ENCODE measurements at regions not wholly inside any gene's neighbourhood (a gene's known extent, or its start where the extent isn't known, plus 50 kb on each side); places are given as distances from the start of the nearest gene placed in this dataset.

DNA sequence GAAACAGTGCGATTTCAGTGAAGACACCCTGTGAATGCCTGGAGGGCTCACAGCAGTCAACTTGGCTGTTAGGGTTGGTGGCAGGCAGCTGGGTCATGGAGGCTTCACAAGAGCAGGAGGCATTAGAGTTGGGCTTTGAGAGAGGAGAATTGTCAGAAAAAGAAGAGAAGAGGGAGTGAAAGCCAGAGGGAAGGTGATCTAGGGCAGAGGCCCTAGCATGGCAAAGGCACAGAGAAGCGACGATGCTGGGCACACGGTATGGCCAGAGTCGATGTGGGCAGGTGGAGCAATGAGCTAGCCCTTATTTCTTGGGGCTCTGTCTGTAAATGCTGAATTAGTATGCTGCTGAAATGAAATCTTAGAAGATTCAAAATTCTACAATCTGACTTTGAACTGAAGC is 52.6 kb upstream of the OLFM4 start:
- H3K4me2 ChIP-seq (ENCODE audit: low read depth, low read length) = no peak overlapping the region
- FAIRE-seq (no peak), DNase-seq (ENCODE audit: low spot score) (no peak), ATAC-seq (no peak)
- no peak overlapping the region for H3K9ac ChIP-seq (ENCODE audit: insufficient read depth, low read depth, low read length)
- CTCF ChIA-PET (ENCODE audit: low intra/inter-chr PET ratio, low total read pairs) = no interaction called here
- POLR2A ChIA-PET = no interaction called here
- intact Hi-C loops (cut with micrococcal nuclease; ENCODE audit: unreplicated experiment) (no loop called here), in situ Hi-C loops (cut with HindIII; ENCODE audit: extremely low pct_ligation_motif_present, low pct_unique_long_range_greater_than_20kb) (no loop called here)
- H2AFZ ChIP-seq (ENCODE audit: low read length) = no peak overlapping the region
- no peaks in the 10 kb centered on the region for H3K4me1 ChIP-seq (ENCODE audit: insufficient read depth, low read length)
- no peaks in the 10 kb centered on the region for H3K27me3 ChIP-seq (ENCODE audit: control insufficient read depth in 1 of 2, insufficient read depth in 2 of 2, low read length in 2 of 2)
- H3K36me3 ChIP-seq (replicated peaks in 1 of 2; ENCODE audit: control insufficient read depth in 1 of 2, insufficient read depth in 2 of 2, low read length in 2 of 2) = no peaks in the 10 kb centered on the region
- no peaks in the 10 kb centered on the region for H3K79me2 ChIP-seq (ENCODE audit: insufficient read depth, low read length)
- no peak overlapping the region for H3K4me3 ChIP-seq (replicated peaks in 1 of 3; ENCODE audit: insufficient read depth in 1 of 3, low read depth in 2 of 3, low read length in 3 of 3)
- H4K20me1 ChIP-seq (ENCODE audit: insufficient read depth, low read length) = no peaks in the 10 kb centered on the region
- no peaks in the 10 kb centered on the region for H3K9me3 ChIP-seq (ENCODE audit: low read length)
- no TSS peak for BruUV-seq (replicated peaks)
- 25% methylated on average over 5 of the region's 5 CpGs for WGBS (ENCODE audit: low lambda C conversion rate)
- no peak overlapping the region for H3K27ac ChIP-seq (ENCODE audit: extremely low read length, insufficient read depth, low read length)
- no peak for TF ChIP-seq CBX2 (IDR thresholded peaks at IDR 0.05; ENCODE audit: low read depth, low read length)
- TF ChIP-seq CBX2 (CRISPR knock-in tag; IDR thresholded peaks at IDR 0.05; ENCODE audit: low read depth) = no peak
- no peak for TF ChIP-seq CHD2 (IDR thresholded peaks at IDR 0.05; ENCODE audit: low read depth, low read length)
- no peak for TF ChIP-seq ZNF33B (CRISPR knock-in tag; IDR thresholded peaks at IDR 0.05)
- TF ChIP-seq ZSCAN31 (CRISPR knock-in tag; IDR thresholded peaks at IDR 0.05; ENCODE audit: low read depth) = no peak
- TF ChIP-seq, protein P1, sequence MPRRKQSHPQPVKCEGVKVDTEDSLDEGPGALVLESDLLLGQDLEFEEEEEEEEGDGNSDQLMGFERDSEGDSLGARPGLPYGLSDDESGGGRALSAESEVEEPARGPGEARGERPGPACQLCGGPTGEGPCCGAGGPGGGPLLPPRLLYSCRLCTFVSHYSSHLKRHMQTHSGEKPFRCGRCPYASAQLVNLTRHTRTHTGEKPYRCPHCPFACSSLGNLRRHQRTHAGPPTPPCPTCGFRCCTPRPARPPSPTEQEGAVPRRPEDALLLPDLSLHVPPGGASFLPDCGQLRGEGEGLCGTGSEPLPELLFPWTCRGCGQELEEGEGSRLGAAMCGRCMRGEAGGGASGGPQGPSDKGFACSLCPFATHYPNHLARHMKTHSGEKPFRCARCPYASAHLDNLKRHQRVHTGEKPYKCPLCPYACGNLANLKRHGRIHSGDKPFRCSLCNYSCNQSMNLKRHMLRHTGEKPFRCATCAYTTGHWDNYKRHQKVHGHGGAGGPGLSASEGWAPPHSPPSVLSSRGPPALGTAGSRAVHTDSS (CRISPR knock-in tag; conservative IDR thresholded peaks at IDR 0.05) = no peak
- TF ChIP-seq ZNF737 (CRISPR knock-in tag; IDR thresholded peaks at IDR 0.05; ENCODE audit: borderline replicate concordance) = no peak
- no peak for TF ChIP-seq TOPORS (CRISPR knock-in tag; IDR thresholded peaks at IDR 0.05)
- no peak for TF ChIP-seq ZFY (CRISPR knock-in tag; IDR thresholded peaks at IDR 0.05)
- TF ChIP-seq HOXA5 (CRISPR knock-in tag; IDR thresholded peaks at IDR 0.05) = no peak
- TF ChIP-seq, protein P2, sequence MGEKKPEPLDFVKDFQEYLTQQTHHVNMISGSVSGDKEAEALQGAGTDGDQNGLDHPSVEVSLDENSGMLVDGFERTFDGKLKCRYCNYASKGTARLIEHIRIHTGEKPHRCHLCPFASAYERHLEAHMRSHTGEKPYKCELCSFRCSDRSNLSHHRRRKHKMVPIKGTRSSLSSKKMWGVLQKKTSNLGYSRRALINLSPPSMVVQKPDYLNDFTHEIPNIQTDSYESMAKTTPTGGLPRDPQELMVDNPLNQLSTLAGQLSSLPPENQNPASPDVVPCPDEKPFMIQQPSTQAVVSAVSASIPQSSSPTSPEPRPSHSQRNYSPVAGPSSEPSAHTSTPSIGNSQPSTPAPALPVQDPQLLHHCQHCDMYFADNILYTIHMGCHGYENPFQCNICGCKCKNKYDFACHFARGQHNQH (CRISPR knock-in tag; IDR thresholded peaks at IDR 0.05) = no peak
- TF ChIP-seq ZNF350 (CRISPR knock-in tag; IDR thresholded peaks at IDR 0.05; ENCODE audit: borderline replicate concordance, low read depth) = no peak
- TF ChIP-seq, protein P3, sequence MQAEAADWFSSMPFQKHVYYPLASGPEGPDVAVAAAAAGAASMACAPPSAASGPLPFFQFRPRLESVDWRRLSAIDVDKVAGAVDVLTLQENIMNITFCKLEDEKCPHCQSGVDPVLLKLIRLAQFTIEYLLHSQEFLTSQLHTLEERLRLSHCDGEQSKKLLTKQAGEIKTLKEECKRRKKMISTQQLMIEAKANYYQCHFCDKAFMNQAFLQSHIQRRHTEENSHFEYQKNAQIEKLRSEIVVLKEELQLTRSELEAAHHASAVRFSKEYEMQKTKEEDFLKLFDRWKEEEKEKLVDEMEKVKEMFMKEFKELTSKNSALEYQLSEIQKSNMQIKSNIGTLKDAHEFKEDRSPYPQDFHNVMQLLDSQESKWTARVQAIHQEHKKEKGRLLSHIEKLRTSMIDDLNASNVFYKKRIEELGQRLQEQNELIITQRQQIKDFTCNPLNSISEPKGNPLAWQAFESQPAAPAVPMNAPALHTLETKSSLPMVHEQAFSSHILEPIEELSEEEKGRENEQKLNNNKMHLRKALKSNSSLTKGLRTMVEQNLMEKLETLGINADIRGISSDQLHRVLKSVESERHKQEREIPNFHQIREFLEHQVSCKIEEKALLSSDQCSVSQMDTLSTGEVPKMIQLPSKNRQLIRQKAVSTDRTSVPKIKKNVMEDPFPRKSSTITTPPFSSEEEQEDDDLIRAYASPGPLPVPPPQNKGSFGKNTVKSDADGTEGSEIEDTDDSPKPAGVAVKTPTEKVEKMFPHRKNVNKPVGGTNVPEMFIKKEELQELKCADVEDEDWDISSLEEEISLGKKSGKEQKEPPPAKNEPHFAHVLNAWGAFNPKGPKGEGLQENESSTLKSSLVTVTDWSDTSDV (CRISPR knock-in tag; IDR thresholded peaks at IDR 0.05) = no peak
- no peak for TF ChIP-seq ZNF335 (CRISPR knock-in tag; IDR thresholded peaks at IDR 0.05)
- TF ChIP-seq ZNF776 (CRISPR knock-in tag; IDR thresholded peaks at IDR 0.05) = no peak
- TF ChIP-seq, protein P4, sequence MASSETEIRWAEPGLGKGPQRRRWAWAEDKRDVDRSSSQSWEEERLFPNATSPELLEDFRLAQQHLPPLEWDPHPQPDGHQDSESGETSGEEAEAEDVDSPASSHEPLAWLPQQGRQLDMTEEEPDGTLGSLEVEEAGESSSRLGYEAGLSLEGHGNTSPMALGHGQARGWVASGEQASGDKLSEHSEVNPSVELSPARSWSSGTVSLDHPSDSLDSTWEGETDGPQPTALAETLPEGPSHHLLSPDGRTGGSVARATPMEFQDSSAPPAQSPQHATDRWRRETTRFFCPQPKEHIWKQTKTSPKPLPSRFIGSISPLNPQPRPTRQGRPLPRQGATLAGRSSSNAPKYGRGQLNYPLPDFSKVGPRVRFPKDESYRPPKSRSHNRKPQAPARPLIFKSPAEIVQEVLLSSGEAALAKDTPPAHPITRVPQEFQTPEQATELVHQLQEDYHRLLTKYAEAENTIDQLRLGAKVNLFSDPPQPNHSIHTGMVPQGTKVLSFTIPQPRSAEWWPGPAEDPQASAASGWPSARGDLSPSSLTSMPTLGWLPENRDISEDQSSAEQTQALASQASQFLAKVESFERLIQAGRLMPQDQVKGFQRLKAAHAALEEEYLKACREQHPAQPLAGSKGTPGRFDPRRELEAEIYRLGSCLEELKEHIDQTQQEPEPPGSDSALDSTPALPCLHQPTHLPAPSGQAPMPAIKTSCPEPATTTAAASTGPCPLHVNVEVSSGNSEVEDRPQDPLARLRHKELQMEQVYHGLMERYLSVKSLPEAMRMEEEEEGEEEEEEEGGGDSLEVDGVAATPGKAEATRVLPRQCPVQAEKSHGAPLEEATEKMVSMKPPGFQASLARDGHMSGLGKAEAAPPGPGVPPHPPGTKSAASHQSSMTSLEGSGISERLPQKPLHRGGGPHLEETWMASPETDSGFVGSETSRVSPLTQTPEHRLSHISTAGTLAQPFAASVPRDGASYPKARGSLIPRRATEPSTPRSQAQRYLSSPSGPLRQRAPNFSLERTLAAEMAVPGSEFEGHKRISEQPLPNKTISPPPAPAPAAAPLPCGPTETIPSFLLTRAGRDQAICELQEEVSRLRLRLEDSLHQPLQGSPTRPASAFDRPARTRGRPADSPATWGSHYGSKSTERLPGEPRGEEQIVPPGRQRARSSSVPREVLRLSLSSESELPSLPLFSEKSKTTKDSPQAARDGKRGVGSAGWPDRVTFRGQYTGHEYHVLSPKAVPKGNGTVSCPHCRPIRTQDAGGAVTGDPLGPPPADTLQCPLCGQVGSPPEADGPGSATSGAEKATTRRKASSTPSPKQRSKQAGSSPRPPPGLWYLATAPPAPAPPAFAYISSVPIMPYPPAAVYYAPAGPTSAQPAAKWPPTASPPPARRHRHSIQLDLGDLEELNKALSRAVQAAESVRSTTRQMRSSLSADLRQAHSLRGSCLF (CRISPR knock-in tag; IDR thresholded peaks at IDR 0.05; ENCODE audit: borderline replicate concordance) = no peak

Data from HepG2 (cell line).